H1 (cell line): ENCODE measurements at regions not wholly inside any gene's neighbourhood (a gene's known extent, or its start where the extent isn't known, plus 50 kb on each side); places are given as distances from the start of the nearest gene placed in this dataset.

Source experiments
- CTCF ChIA-PET: fragments of 300-600 bp; sonication (Branson Sonifier 250); formaldehyde crosslinking; loops from one replicate; lab custom pipeline; 2021; ENCODE audit not compliant: partially characterized antibody; lab: Charles Lee
- POLR2A ChIA-PET: fragments of 300-600 bp; sonication (Branson Sonifier 250); formaldehyde crosslinking; loops from one replicate; lab custom pipeline; 2021; ENCODE audit warnings: inconsistent platforms; ENCODE audit not compliant: partially characterized antibody; lab: Charles Lee
- DNase-seq, 2 experiments: peaks; one replicate each; pipeline versions ENCODE4 v3.0.0 to v3.0.0-alpha.2; 2010 to 2022; ENCODE audit warnings: low spot score in 2 of 2, low read depth in 1 of 2, mixed read lengths in 1 of 2
- FAIRE-seq: peaks from 2 replicates; lab custom pipeline; 2011; peaks lifted over from hg19 to GRCh38; lab: Jason Lieb, UNC
- H2AFZ ChIP-seq: 2 replicates; pipeline ENCODE4 v1.8.1; 2012; ENCODE audit warnings: low read length, inconsistent platforms
- H2AK5ac ChIP-seq: 2 replicates; pipeline ENCODE4 v1.6.1; 2013; ENCODE audit warnings: low read depth, low read length
- H2BK120ac ChIP-seq: replicated peaks from 2 replicates; pipeline ENCODE3; 2013; ENCODE audit warnings: low read depth, low read length, inconsistent platforms
- H2BK12ac ChIP-seq: 2 replicates; pipeline ENCODE4 v1.6.1; 2013; ENCODE audit warnings: low read depth, low read length
- H2BK15ac ChIP-seq: 2 replicates; pipeline ENCODE4 v1.6.1; 2013; ENCODE audit warnings: low read length
- H2BK20ac ChIP-seq: 2 replicates; pipeline ENCODE4 v1.6.1; 2013; ENCODE audit warnings: low read length
- H2BK5ac ChIP-seq: 2 replicates; pipeline ENCODE4 v1.6.1; 2013; ENCODE audit warnings: low read depth, low read length
- H3K14ac ChIP-seq: 2 replicates; pipeline ENCODE4 v1.6.1; 2013; ENCODE audit warnings: inconsistent platforms; ENCODE audit not compliant: insufficient read length
- H3K18ac ChIP-seq: 2 replicates; pipeline ENCODE4 v1.6.1; 2013; ENCODE audit warnings: low read length; ENCODE audit errors: extremely low read depth
- H3K23ac ChIP-seq: 2 replicates; pipeline ENCODE4 v1.6.1; 2013; ENCODE audit warnings: inconsistent platforms; ENCODE audit not compliant: insufficient read length
- H3K23me2 ChIP-seq: 2 replicates; pipeline ENCODE4 v1.6.1; 2013; ENCODE audit warnings: low read depth, low read length
- H3K27ac ChIP-seq: 2 replicates; pipeline ENCODE4 v1.6.1; 2011; ENCODE audit warnings: low read depth, low read length, inconsistent platforms
- H3K27me3 ChIP-seq, 4 experiments: replicated peaks in 1 of 4; 1 replicate in 1 of 4; 2 replicates in 3 of 4; pipeline versions ENCODE4 v1.6.1 to v1.8.1; 2011 to 2013; ENCODE audit warnings: low read length in 3 of 4, mild to moderate bottlenecking in 3 of 4, inconsistent platforms in 2 of 4, mixed read lengths in 2 of 4, moderate library complexity in 1 of 4; ENCODE audit not compliant: control insufficient read depth in 3 of 4, insufficient read depth in 3 of 4; ENCODE audit errors: extremely low read depth in 1 of 4
- H3K36me3 ChIP-seq, 4 experiments: 2 replicates each; pipeline versions ENCODE4 v1.6.1 to v1.8.1; 2011 to 2013; ENCODE audit warnings: mild to moderate bottlenecking in 4 of 4, low read length in 3 of 4, moderate library complexity in 2 of 4, control low read depth in 1 of 4, inconsistent platforms in 1 of 4; ENCODE audit not compliant: insufficient read depth in 4 of 4, control insufficient read depth in 2 of 4
- H3K4ac ChIP-seq: replicated peaks from 2 replicates; pipeline ENCODE3; 2013; ENCODE audit warnings: low read length, low read depth, mixed read lengths, inconsistent platforms; ENCODE audit not compliant: insufficient read length
- H3K4me1 ChIP-seq, 4 experiments: replicated peaks in 1 of 4; 1 replicate in 1 of 4; 2 replicates in 3 of 4; pipeline versions ENCODE4 v1.6.1 to v1.8.1; 2011 to 2013; ENCODE audit warnings: low read length in 3 of 4, inconsistent platforms in 2 of 4, mixed read lengths in 1 of 4; ENCODE audit not compliant: insufficient read depth in 4 of 4, control insufficient read depth in 3 of 4
- H3K4me2 ChIP-seq, 2 experiments: 2 replicates each; pipeline versions ENCODE4 v1.6.1 to v1.8.1; 2011 to 2013; ENCODE audit warnings: low read depth in 2 of 2, low read length in 2 of 2, control low read depth in 1 of 2, inconsistent platforms in 1 of 2, mild to moderate bottlenecking in 1 of 2; ENCODE audit not compliant: insufficient read depth in 1 of 2
- H3K4me3 ChIP-seq, 4 experiments: fragments of 200-600, 300-600 bp in 1 of 4; sonication (generic), shearing (Covaris generic), sonication (Bioruptor Twin) in 1 of 4; 2 replicates each; pipeline versions ENCODE4 v1.5.1 to v1.8.1; 2011 to 2016; ENCODE audit warnings: low read length in 4 of 4, low read depth in 3 of 4, control low read depth in 2 of 4, inconsistent platforms in 2 of 4, mild to moderate bottlenecking in 2 of 4, mixed read lengths in 1 of 4, moderate library complexity in 1 of 4; ENCODE audit not compliant: insufficient read depth in 2 of 4; ENCODE audit errors: extremely low read depth in 1 of 4
- H3K56ac ChIP-seq: replicated peaks from 2 replicates; pipeline ENCODE3; 2013; ENCODE audit warnings: low read depth, mild to moderate bottlenecking, mixed read lengths, low read length, inconsistent platforms; ENCODE audit not compliant: insufficient read length
- H3K79me1 ChIP-seq: 2 replicates; pipeline ENCODE4 v1.6.1; 2013; ENCODE audit warnings: low read depth, low read length, control low read depth
- H3K79me2 ChIP-seq, 2 experiments: 2 replicates each; pipeline versions ENCODE4 v1.6.1 to v1.8.1; 2012 to 2013; ENCODE audit warnings: low read length in 2 of 2, mild to moderate bottlenecking in 2 of 2, inconsistent platforms in 1 of 2; ENCODE audit not compliant: insufficient read depth in 2 of 2, control insufficient read depth in 1 of 2
- H3K9ac ChIP-seq, 4 experiments: replicated peaks in 1 of 4; 1 replicate in 1 of 4; 2 replicates in 3 of 4; pipeline versions ENCODE4 v1.6.1 to v1.8.1; 2011 to 2013; ENCODE audit warnings: low read depth in 3 of 4, low read length in 3 of 4, control low read depth in 2 of 4, mild to moderate bottlenecking in 2 of 4, moderate library complexity in 2 of 4, inconsistent platforms in 1 of 4; ENCODE audit errors: extremely low read depth in 1 of 4
- H3K9me3 ChIP-seq, 2 experiments: 2 replicates each; pipeline versions ENCODE4 v1.6.1 to v1.8.1; 2012 to 2013; ENCODE audit warnings: mild to moderate bottlenecking in 2 of 2, moderate library complexity in 2 of 2, control low read depth in 1 of 2, inconsistent platforms in 1 of 2, low read depth in 1 of 2, low read length in 1 of 2, mixed read lengths in 1 of 2; ENCODE audit not compliant: insufficient read depth in 2 of 2
- H4K20me1 ChIP-seq, 2 experiments: replicated peaks in 1 of 2; 2 replicates each; pipeline versions ENCODE3 to v1.8.1; 2011 to 2013; ENCODE audit warnings: inconsistent platforms in 2 of 2, low read length in 2 of 2, mild to moderate bottlenecking in 1 of 2; ENCODE audit not compliant: insufficient read depth in 2 of 2, control insufficient read depth in 1 of 2
- H4K5ac ChIP-seq: 2 replicates; pipeline ENCODE4 v1.6.1; 2013; ENCODE audit warnings: low read length, low read depth, mixed read lengths, inconsistent platforms; ENCODE audit not compliant: insufficient read length
- H4K8ac ChIP-seq: 2 replicates; pipeline ENCODE4 v1.8.0; 2013; ENCODE audit warnings: mild to moderate bottlenecking, moderate library complexity, low read length, inconsistent platforms; ENCODE audit not compliant: insufficient read depth; ENCODE audit errors: extremely low read depth
- H4K91ac ChIP-seq: replicated peaks from 2 replicates; pipeline ENCODE3; 2013; ENCODE audit warnings: low read length, mixed read lengths, inconsistent platforms; ENCODE audit not compliant: insufficient read length
- CBX5 ChIP-seq: fragments of 300-800, 300-1000 bp; sonication (generic); IDR thresholded peaks from 2 replicates; pipeline ENCODE4 v1.7.1; 2016; ENCODE audit warnings: antibody characterized with exemption, low read length, low read depth
- CBX8 ChIP-seq: fragments of 300-800, 300-1000 bp; sonication (generic); IDR thresholded peaks from 2 replicates; pipeline ENCODE4 v1.7.1; 2016; ENCODE audit warnings: low read depth, low read length, borderline replicate concordance
- CTBP2 ChIP-seq: IDR thresholded peaks from 2 replicates; pipeline ENCODE4 v1.7.0; 2011; ENCODE audit warnings: borderline replicate concordance, mild to moderate bottlenecking, moderate library complexity, mixed read lengths, low read length; ENCODE audit not compliant: insufficient read depth, insufficient read length
- EGR1 ChIP-seq: IDR thresholded peaks from 2 replicates; pipeline ENCODE4 v1.6.1; 2011; ENCODE audit warnings: low read depth, low read length, borderline replicate concordance
- HDAC2 ChIP-seq, 2 experiments: fragments of 300-600 bp in 1 of 2; sonication (generic) in 1 of 2; IDR thresholded peaks; 2 replicates each; pipeline ENCODE4 v1.6.1; 2011 to 2012; ENCODE audit warnings: low read depth in 2 of 2, low read length in 2 of 2, mild to moderate bottlenecking in 2 of 2, moderate library complexity in 2 of 2, borderline replicate concordance in 1 of 2, inconsistent platforms in 1 of 2
- KDM5A ChIP-seq: fragments of 200-600 bp; IDR thresholded peaks from 2 replicates; pipeline ENCODE4 v1.7.1; 2012; ENCODE audit warnings: mild to moderate bottlenecking, low read length, inconsistent platforms, mixed read lengths
- NANOG ChIP-seq: IDR thresholded peaks from 2 replicates; pipeline ENCODE4 v1.6.1; 2011; ENCODE audit warnings: low read length, low read depth, mild to moderate bottlenecking, inconsistent platforms; ENCODE audit not compliant: insufficient read depth, poor library complexity, severe bottlenecking
- SIX5 ChIP-seq: IDR thresholded peaks from 2 replicates; pipeline ENCODE4 v1.6.1; 2011; ENCODE audit warnings: mild to moderate bottlenecking, low read depth, low read length
- WGBS, 2 experiments: shearing (Covaris generic) in 1 of 2; methylation state at CpG; one replicate each; pipeline versions ENCODE4 v1.1.6 to v1.1.7; 2013 to 2015; ENCODE audit warnings: low lambda C conversion rate in 2 of 2, mixed read lengths in 2 of 2, inconsistent platforms in 1 of 2, low coverage in 1 of 2, missing lambda C conversion rate in 1 of 2; ENCODE audit not compliant: insufficient replicate concordance in 2 of 2, insufficient coverage in 1 of 2, insufficient read length in 1 of 2; ENCODE audit errors: extremely low coverage in 1 of 2, missing lambda C conversion rate in 1 of 2; 5-methylcytosine and 5-hydroxymethylcytosine counted together

- Histone ChIP-seq H3K79me1 (no peaks in the 10 kb centered on the region), H3K4me2 (no peak overlapping the region), H2AK5ac (no peak overlapping the region), H2BK12ac (0 out of 2 replicates have a peak overlapping the region, but pooled peaks have one; percentile 18), H3K79me2 (no peaks in the 10 kb centered on the region), H4K5ac (no peak overlapping the region), H3K9ac (no peak overlapping the region), H2BK20ac (no peak overlapping the region; the same call in 1 of the 2 replicates), H2BK5ac (no peak overlapping the region), H3K23ac (no peak overlapping the region), H3K23me2 (no peaks in the 10 kb centered on the region), H3K56ac (no peak overlapping the region), H4K20me1 (no peaks in the 10 kb centered on the region), H3K27me3 (peaks cover 0 to 2% (median 0%) of the 10 kb centered on the region in 4 experiments; a peak in 3 of 7 replicates), H2BK15ac (peak overlapping the region; percentile 13; the same call in 1 of the 2 replicates), H3K27ac (no peak overlapping the region), H3K4me3 (no peak overlapping the region), H3K4me1 (peaks cover 3 to 26% (median 14%) of the 10 kb centered on the region in 4 experiments), H2BK120ac (no peak overlapping the region), H3K36me3 (no peaks in the 10 kb centered on the region), H3K9me3 (no peaks in the 10 kb centered on the region), H4K91ac (no peak overlapping the region), H3K4ac (no peak overlapping the region), H2AFZ (no peak overlapping the region), H4K8ac (no peak overlapping the region), H3K18ac (peak overlapping the region; percentile 29; the same call in 1 of the 2 replicates), H3K14ac (no peak overlapping the region)
- no peak for FAIRE-seq
- no peak for DNase-seq
- 85% methylated on average over 6 of the region's 6 CpGs; no CpG with 5 or more reads in 1 of the 2 experiments for WGBS, 2 experiments
- ChIA-PET CTCF (no interaction called here), POLR2A (no interaction called here)
- no peak for TF ChIP-seq KDM5A
- no peak for TF ChIP-seq SIX5
- TF ChIP-seq EGR1: no peak
- no peak for TF ChIP-seq CTBP2
- TF ChIP-seq HDAC2 (IDR thresholded peaks at IDR 0.05; ENCODE audit: borderline replicate concordance in 1 of 2, low read depth in 2 of 2, low read length in 2 of 2): no peak
- TF ChIP-seq NANOG: no peak
- TF ChIP-seq CBX8: no peak
- TF ChIP-seq CBX5: no peak
Observed at GRCh38 chr6:4658486-4658885, 117.7 kb upstream of the CDYL start.
